ENCODE measurements at regions not wholly inside any gene's neighbourhood (a gene's known extent, or its start where the extent isn't known, plus 50 kb on each side); places are given as distances from the start of the nearest gene placed in this dataset.

DNA sequence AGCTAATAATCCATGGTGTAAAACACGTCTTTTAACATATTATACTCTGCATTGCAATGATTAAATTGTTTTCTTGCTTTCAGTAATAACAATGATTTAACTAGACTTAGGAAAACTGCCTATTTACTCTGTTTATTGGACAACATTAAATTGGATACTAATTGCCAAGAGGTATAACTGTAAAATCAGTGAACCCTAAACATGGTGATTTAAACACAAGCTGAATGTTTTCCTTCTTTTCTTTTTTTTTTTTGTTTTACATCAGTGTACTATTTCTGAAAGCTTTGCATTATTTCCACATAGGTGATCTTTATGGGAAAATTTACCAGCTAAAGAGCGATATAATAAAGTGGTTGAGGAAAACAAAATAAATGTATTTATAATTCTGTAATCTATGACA lies 276.7 kb downstream of the PCDH7 start:
- TF ChIP-seq, protein P1, sequence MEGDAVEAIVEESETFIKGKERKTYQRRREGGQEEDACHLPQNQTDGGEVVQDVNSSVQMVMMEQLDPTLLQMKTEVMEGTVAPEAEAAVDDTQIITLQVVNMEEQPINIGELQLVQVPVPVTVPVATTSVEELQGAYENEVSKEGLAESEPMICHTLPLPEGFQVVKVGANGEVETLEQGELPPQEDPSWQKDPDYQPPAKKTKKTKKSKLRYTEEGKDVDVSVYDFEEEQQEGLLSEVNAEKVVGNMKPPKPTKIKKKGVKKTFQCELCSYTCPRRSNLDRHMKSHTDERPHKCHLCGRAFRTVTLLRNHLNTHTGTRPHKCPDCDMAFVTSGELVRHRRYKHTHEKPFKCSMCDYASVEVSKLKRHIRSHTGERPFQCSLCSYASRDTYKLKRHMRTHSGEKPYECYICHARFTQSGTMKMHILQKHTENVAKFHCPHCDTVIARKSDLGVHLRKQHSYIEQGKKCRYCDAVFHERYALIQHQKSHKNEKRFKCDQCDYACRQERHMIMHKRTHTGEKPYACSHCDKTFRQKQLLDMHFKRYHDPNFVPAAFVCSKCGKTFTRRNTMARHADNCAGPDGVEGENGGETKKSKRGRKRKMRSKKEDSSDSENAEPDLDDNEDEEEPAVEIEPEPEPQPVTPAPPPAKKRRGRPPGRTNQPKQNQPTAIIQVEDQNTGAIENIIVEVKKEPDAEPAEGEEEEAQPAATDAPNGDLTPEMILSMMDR (conservative IDR thresholded peaks at IDR 0.05; ENCODE audit: low read length): no peak
- no peak for DNase-seq (ENCODE audit: low read depth)
- H3K4me3 ChIP-seq (ENCODE audit: low read length): no peak overlapping the region

DNA sequence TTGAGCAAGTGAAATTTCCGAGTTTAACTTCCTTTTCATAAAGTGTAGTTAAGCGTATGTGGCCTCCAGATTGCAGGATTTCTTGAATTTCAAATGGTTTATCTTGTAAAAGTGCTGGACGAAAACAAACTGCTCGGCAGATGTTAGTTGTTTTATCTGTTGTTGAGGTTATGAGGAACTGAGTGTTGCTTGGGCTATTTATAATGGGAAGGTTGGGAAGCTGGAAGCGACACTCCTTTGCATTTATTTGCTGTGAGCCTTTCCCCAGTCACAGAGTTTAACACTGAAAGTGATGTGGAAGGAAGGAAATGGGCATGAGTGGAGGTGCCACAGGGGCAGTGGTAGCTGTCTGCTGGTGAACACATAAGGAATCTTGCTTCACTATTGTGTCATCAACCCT lies 284.9 kb downstream of the PCDH7 start:
- no peak for DNase-seq (ENCODE audit: low read depth)
- TF ChIP-seq, protein P1 (conservative IDR thresholded peaks at IDR 0.05; ENCODE audit: low read length): no peak

DNA sequence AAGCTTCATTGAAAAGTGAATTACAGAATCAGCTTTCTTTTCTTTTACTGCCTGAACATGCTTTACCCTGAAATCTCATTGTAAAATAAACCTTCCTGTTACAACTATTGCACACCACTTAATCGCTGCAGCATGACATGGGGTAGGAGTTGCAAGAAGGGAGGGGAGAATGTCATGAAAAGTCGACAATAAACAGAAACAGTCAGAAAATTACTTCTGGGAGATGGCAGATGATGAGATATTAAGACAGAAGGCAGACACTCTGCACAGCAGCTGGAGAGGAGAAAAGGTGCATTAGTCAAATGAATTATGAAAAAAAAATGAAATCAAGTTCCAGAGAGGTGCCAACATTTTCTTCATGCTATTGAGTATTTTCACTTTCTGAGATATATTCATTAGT lies 287.7 kb downstream of the PCDH7 start:
- no peak for DNase-seq (ENCODE audit: low read depth)
- no peak overlapping the region for H3K4me3 ChIP-seq (ENCODE audit: low read length)
- TF ChIP-seq, protein P1 (conservative IDR thresholded peaks at IDR 0.05; ENCODE audit: low read length): no peak

More for the DNA sequence above, 284.9 kb downstream of the PCDH7 start:
- no peak overlapping the region for H3K4me3 ChIP-seq (ENCODE audit: low read length)

DNA sequence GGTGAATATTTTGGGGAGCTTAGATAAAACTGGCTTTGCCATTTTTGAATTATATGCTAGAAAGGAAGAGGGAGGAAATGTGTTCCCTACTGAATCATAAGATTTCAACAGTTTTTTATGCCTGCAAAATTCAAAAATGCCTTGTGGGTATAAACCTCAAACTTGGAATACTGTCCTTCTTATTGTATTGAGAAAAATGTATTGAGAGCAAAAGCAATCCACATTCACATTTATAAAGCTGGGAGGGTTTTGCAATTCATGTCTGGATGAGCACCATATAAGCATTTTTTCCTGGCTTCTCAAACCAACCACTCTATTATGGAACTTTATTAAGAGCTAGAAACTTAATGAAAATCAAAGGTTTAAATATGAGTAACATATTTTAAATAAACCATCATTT lies 289.8 kb downstream of the PCDH7 start:
- no peak overlapping the region for H3K4me3 ChIP-seq (ENCODE audit: low read length)
- TF ChIP-seq, protein P1 (conservative IDR thresholded peaks at IDR 0.05; ENCODE audit: low read length): no peak
- DNase-seq (ENCODE audit: low read depth): no peak

DNA sequence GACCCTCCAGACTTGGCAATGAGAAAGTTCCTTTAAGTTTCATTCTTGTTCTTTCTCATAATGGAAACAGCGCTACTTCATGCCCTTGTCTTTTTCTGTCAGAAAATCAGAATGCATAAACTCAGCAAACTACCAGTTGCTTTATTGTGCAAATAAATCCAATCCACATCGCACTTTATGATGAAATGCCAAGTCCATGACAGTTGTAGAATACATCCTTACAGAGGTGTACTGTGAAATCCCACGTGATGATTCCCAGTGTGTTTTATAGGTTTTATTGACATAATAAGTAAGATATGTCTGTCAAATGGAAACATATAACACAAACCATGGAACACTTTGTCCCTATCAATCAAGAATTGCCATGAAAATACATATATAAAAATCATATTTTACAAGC lies 295.0 kb downstream of the PCDH7 start:
- no peak overlapping the region for H3K4me3 ChIP-seq (ENCODE audit: low read length)
- no peak for DNase-seq (ENCODE audit: low read depth)
- TF ChIP-seq, protein P1 (conservative IDR thresholded peaks at IDR 0.05; ENCODE audit: low read length): no peak

DNA sequence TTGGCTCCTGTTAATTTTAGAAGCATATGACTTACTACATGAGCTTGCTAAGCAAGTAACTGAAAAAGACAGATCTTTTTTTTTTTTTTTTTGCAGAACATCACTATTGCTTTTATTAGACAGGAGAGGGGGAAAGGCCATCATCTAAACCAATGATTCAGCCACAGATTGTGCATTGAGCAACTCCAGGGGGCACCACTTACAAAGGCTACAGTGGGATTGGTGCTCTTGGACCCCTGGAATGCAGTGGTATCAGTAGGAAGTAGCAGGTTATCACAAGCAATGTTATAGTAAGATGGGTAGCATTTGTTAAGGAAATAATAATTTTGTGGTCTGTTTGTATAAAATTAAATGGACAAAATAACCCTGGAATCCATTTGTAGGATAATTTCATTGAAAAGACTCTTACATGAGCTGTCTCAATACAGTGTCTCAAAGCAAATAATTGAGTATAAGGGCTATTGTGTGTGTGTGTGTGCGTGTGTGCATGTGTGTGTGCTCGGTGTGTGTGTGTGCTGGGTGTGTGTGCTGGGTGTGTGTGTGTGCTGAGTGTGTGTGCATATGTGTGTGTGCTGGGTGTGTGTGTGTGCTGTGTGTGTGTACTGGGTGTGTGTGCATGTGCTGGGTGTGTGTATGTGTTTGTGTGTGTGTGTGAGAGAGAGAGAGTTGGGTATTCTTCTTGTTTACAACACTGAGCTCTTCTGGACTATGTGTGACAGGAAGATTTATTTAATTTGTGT lies 296.3 kb downstream of the PCDH7 start:
- DNase-seq (ENCODE audit: low read depth): no peak
- TF ChIP-seq, protein P1 (conservative IDR thresholded peaks at IDR 0.05; ENCODE audit: low read length): no peak
- H3K4me3 ChIP-seq (ENCODE audit: low read length): no peak overlapping the region

DNA sequence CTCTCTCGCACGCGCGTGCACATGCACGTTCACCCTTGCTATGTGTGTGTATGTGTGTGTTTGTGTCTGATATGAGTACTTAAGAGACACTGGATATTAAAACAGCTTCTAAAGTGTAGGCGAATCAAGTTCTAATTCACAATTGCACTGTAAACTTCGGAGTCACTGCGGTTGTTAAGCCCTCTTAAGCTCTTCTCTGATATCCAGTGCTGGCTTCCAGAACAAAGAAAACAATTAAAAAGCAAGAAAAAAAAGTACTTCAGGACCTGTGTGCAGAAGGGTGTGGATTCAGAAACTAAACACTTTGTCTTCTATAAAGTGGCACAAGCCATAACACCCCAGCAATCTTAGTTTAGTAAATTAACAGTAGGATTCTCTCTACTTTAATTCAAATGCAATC lies 300.2 kb downstream of the PCDH7 start:
- TF ChIP-seq, protein P1 (conservative IDR thresholded peaks at IDR 0.05; ENCODE audit: low read length): no peak
- H3K4me3 ChIP-seq (ENCODE audit: low read length): no peak overlapping the region
- no peak for DNase-seq (ENCODE audit: low read depth)
